DND-41 (cell line): ENCODE measurements at regions not wholly inside any gene's neighbourhood (a gene's known extent, or its start where the extent isn't known, plus 50 kb on each side); places are given as distances from the start of the nearest gene placed in this dataset.

Source experiments
- CTCF ChIP-seq: IDR thresholded peaks from 2 replicates; pipeline ENCODE4 v1.5.1; 2012; ENCODE audit warnings: borderline replicate concordance, low read length, moderate library complexity, mild to moderate bottlenecking; ENCODE audit not compliant: poor library complexity, severe bottlenecking; ENCODE audit errors: extremely low read depth
- EZH2 ChIP-seq: IDR thresholded peaks from 3 replicates; pipeline ENCODE4 v1.6.1; 2012; ENCODE audit warnings: borderline replicate concordance, low read depth, mild to moderate bottlenecking, moderate library complexity, low read length, inconsistent platforms; ENCODE audit not compliant: severe bottlenecking

DNA sequence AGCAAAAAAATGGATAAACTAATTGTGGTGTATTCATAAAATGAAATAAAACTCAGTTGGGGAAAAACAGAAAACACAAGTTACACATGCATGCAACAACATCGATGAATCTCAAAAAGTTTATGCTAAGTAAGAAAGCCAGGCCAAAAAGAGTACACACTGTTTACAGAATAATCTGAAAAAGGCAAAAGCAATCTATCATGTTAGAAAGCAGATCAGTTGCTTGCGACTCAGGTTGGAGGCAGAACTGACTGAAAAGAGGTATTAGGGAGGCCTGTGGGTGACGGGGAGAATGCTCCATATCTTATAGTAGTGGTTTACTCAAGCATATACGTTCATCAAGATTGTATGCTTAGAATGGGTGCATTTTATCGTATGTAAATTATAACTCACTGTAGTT is 119.2 kb downstream of the ARRDC3 start:
- TF ChIP-seq CTCF = no peak
- TF ChIP-seq EZH2 = no peak
